ENCODE measurements at regions not wholly inside any gene's neighbourhood (a gene's known extent, or its start where the extent isn't known, plus 50 kb on each side); places are given as distances from the start of the nearest gene placed in this dataset.

GRCh38 chr9:108166519-108166918 lies 677.0 kb upstream of the KLF4 start:
- TF ChIP-seq, protein P1, sequence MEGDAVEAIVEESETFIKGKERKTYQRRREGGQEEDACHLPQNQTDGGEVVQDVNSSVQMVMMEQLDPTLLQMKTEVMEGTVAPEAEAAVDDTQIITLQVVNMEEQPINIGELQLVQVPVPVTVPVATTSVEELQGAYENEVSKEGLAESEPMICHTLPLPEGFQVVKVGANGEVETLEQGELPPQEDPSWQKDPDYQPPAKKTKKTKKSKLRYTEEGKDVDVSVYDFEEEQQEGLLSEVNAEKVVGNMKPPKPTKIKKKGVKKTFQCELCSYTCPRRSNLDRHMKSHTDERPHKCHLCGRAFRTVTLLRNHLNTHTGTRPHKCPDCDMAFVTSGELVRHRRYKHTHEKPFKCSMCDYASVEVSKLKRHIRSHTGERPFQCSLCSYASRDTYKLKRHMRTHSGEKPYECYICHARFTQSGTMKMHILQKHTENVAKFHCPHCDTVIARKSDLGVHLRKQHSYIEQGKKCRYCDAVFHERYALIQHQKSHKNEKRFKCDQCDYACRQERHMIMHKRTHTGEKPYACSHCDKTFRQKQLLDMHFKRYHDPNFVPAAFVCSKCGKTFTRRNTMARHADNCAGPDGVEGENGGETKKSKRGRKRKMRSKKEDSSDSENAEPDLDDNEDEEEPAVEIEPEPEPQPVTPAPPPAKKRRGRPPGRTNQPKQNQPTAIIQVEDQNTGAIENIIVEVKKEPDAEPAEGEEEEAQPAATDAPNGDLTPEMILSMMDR (IDR thresholded peaks at IDR 0.05; ENCODE audit: insufficient read depth, low read depth, low read length): no peak
- no peak for TF ChIP-seq EZH2 (IDR thresholded peaks at IDR 0.05; ENCODE audit: insufficient read depth, low read length)

Data from astrocyte (in vitro differentiated cells and primary cell).